ENCODE measurements at regions not wholly inside any gene's neighbourhood (a gene's known extent, or its start where the extent isn't known, plus 50 kb on each side); places are given as distances from the start of the nearest gene placed in this dataset.
"Not testable (repeated sequence)": the region's sequence is repeated elsewhere in the genome, so short reads cannot be mapped to it uniquely, and the experiment has no call there.

GRCh38 chr6:140339084-140339483 lies 964.6 kb upstream of the CITED2 start:
- DNase-seq (ENCODE audit: low read depth in 2 of 2) = not testable (repeated sequence)

- DNase-seq (ENCODE audit: low read depth in 2 of 2) = no peak
Measured at GRCh38 chr6:140321891-140322290, 947.4 kb upstream of the CITED2 start.

- no peak for DNase-seq (ENCODE audit: low read depth in 2 of 2)
Measured at GRCh38 chr6:140320081-140321080, 945.9 kb upstream of the CITED2 start.

GRCh38 chr6:140319209-140319608 lies 944.8 kb upstream of the CITED2 start:
- no peak for DNase-seq (ENCODE audit: low read depth in 2 of 2)

- no peak for DNase-seq (ENCODE audit: low read depth in 2 of 2)
Measured at GRCh38 chr6:140318408-140318807, 944.0 kb upstream of the CITED2 start.

GRCh38 chr6:140317950-140318349 lies 943.5 kb upstream of the CITED2 start:
- DNase-seq (ENCODE audit: low read depth in 2 of 2) = no peak

- DNase-seq (ENCODE audit: low read depth in 2 of 2) = no peak
Measured at GRCh38 chr6:140316966-140317365, 942.5 kb upstream of the CITED2 start.

- DNase-seq (ENCODE audit: low read depth in 2 of 2) = no peak
Measured at GRCh38 chr6:140314682-140315081, 940.2 kb upstream of the CITED2 start.

- no peak for DNase-seq (ENCODE audit: low read depth in 2 of 2)
Measured at GRCh38 chr6:140311146-140311545, 936.7 kb upstream of the CITED2 start.

- DNase-seq (ENCODE audit: low read depth in 2 of 2) = no peak
Measured at GRCh38 chr6:140303218-140303949, 928.9 kb upstream of the CITED2 start.

- DNase-seq (ENCODE audit: low read depth in 2 of 2) = no peak
Measured at GRCh38 chr6:140300331-140300730, 925.9 kb upstream of the CITED2 start.

GRCh38 chr6:140289186-140289585 lies 914.7 kb upstream of the CITED2 start:
- no peak for DNase-seq (ENCODE audit: low read depth in 2 of 2)

GRCh38 chr6:140285998-140286690 lies 911.7 kb upstream of the CITED2 start:
- no peak for DNase-seq (ENCODE audit: low read depth in 2 of 2)

- DNase-seq (ENCODE audit: low read depth in 2 of 2) = no peak
Measured at GRCh38 chr6:140285471-140285870, 911.0 kb upstream of the CITED2 start.

- no peak for DNase-seq (ENCODE audit: low read depth in 2 of 2)
Measured at GRCh38 chr6:140284871-140285270, 910.4 kb upstream of the CITED2 start.

GRCh38 chr6:140283197-140283596 lies 908.7 kb upstream of the CITED2 start:
- no peak for DNase-seq (ENCODE audit: low read depth in 2 of 2)

- no peak for DNase-seq (ENCODE audit: low read depth in 2 of 2)
Measured at GRCh38 chr6:140281767-140282166, 907.3 kb upstream of the CITED2 start.

- no peak for DNase-seq (ENCODE audit: low read depth in 2 of 2)
Measured at GRCh38 chr6:140281236-140281635, 906.8 kb upstream of the CITED2 start.

GRCh38 chr6:140276719-140277118 lies 902.3 kb upstream of the CITED2 start:
- DNase-seq (ENCODE audit: low read depth in 2 of 2) = no peak

- DNase-seq (ENCODE audit: low read depth in 2 of 2) = no peak
Measured at GRCh38 chr6:140276133-140276532, 901.7 kb upstream of the CITED2 start.

- DNase-seq (ENCODE audit: low read depth in 2 of 2) = no peak
Measured at GRCh38 chr6:140275725-140276124, 901.3 kb upstream of the CITED2 start.

GRCh38 chr6:140274548-140274947 lies 900.1 kb upstream of the CITED2 start:
- DNase-seq (ENCODE audit: low read depth in 2 of 2) = no peak
